GM19397 (cell line): ENCODE measurements at regions not wholly inside any gene's neighbourhood (a gene's known extent, or its start where the extent isn't known, plus 50 kb on each side); places are given as distances from the start of the nearest gene placed in this dataset.

Experiments used
- ATAC-seq: cut with Tn5 transposase; IDR thresholded peaks from one replicate; pipeline ENCODE4 v1.9.1; 2021; ENCODE audit warnings: mild to moderate bottlenecking, moderate library complexity; ENCODE audit not compliant: unreplicated experiment

DNA sequence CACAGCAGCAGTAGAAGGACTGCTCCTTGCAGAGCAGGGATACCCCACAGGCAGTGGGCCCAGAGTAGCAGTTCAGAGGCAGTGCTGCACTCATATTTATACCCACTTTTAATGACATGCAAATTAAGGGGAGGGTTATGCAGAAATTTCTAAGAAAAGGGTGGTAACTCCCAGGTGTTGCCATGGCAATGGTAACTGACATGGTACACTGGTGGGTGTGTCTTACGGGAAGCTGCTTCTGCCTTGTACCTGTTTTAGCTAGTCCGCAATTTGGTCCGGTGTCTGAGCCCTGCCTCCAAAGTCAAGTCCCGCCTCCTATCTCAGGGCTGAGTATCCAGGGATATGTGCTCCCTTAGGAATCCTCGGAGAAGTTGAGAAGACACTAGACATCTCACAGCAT lies 79.2 kb upstream of the UQCRFS1 start:
- no peak for ATAC-seq

DNA sequence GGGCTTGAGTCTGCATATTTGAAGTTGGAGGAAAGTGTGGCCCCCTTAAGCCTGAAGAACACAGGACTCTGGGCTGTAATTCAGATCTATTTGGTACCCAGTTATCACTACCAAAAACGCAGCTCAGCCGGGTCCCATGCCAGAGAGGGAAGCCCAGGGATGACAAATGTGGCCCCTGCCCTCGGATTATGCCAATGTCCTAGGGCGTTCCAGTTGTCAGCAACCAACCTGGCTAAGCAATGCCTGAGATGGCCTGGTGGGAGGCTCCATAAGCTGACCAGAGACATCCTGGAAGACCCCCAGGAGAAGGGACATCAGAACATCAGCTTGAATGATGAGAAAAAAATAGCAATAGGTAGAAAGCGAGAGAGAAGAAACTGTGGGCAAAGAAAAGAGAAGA lies 79.6 kb upstream of the UQCRFS1 start:
- no peak for ATAC-seq

DNA sequence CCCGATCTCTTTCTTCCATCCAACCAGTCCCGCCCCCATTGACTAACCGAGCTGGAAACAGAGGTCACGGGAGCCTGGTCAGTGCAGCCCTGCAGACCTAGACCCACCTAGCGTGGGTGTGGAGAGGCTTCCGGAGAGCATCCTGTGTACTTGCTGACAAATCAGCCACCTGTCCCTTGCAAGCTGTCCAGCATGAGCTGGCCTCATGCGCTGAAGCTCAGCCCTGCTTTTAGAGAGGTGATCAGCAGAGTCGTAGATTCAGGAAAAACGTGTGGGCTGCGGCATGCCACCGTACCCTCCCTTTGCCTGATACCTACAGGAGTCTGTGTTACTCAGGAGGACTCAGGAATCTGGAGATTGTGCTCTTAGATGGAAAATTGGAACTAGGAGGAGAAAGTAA lies 80.3 kb upstream of the UQCRFS1 start:
- no peak for ATAC-seq

DNA sequence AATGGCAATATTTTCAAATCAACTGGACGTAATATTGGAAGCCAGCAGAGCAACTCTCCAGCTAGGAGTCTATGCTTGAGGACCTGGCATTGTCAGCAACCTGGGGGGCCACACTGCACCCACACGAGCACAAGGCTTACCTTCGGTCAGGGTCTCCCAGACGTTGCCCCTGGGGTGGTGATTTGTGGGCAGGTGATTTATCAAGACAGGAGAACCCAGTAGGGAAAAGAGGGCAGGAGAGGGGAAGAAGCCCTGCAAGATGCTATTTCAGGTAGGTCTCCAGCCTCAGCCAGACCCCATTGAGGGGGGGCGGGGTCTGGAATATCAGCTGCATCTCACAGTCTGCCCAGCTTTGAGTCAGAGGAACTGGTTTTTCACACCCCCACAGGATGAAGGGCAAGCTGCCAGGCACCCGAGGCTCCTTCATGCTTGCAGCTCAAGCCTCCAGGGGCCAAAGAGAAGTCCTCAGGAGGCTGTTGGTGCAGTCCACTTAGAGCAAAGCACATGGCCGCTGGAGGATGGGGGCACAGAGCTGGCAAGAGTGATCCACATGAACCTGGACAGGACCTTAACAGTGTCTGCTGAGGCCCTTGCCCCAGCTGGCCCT lies 80.9 kb upstream of the UQCRFS1 start:
- ATAC-seq = no peak

DNA sequence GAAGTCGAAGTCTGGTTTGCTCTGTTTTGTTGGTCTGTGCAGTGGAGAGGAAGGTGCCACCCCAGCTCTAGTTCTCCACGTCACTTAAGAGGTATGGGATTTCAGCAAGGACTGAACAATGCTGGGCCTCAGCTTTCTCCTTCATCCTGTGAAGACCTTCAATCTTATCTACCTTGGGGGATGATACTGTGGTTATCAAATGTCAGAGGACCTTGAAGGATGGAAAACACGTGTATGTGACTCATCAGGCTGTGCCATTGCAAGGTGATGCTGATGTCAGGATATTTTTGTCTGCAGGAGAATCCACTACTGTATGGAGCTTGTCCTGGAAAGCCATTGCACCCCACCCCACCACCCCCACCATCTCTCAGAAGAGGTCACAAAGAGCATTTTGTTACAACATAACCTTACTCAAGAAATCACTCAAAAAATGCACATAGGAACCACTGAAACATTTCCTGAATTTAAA lies 81.4 kb upstream of the UQCRFS1 start:
- ATAC-seq = no peak

DNA sequence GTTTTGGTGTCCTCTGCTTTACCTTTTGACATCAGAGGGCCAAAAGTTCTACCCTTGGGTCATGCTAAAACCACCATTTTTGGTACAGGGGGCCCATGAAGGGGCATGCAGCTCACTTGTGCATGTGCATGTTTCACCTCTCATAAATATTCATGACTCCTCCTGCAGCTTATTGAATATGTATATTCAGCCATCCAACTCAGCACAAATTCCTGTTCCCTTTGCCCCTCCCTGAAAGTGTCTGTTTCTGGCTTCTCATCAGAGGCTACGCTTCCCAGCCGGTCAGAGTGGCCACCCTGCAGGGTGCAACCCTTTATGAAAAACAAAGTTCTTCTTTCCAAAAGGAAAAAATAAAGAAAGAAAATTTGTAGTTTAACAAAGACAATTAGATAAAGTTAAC lies 82.3 kb upstream of the UQCRFS1 start:
- ATAC-seq = no peak

DNA sequence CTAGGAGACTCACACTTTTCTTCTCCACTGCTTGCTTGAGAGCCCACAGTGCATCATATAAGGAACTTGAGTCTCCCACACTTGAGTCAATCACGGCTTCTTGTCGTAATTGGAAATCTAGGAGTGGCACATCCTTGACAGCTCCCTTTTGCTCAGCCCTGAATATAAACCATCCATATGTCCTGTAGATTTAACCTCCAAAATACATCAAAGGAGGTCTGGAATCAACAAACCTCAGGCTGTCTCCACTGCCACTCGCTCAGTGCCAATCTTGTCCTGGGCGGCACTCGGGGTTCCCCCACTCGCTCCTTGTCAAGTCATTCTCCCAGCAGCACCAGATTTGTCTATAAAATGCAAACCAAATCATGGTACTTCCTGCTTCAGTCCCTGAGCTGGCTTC lies 84.4 kb upstream of the UQCRFS1 start:
- ATAC-seq = no peak

DNA sequence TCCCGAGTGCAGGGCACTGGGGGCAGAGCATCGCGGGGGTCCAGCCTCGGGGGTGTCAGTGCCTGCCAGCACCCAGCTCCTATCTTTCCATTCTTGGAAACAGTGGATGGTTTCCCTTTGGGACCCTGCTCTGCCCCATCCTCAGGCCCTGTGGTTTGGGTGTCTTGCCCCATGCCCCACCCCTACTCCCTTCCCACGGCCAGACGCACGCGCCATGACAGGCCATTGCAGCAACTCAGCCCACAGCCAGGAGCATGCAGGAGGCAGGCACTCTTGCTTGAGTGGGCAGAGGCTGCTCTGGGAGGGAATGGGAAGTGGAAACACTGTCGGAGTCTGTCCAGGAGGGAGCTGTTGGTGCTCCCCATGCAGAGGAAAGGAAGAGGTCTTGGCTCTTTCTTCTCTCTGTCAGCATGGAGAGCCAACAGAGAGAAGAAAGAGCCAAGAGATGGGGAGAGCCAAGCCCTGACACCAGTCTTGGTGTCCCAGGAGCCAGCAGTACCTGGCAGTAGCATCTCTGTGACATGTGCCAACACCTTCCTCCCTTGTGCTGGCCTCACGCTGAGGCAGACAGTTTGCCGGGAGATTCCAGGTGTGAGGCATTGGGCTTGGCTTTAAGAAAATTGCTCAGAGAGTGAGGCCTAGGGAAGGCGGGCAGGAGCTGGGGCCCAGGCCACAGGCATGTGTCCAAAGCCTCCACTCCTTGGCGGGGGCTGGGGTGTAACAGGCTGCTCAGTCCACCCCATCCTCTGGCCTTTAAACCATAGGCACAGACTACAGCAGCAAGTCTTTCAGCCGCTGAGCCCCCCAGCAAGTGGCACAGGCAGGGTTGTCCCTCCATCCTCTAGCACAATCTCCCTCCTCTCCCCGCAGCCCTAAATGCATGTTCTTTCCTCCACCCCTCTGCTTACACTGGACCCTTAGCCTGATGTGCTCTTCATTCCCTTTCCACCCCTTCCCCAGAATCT lies 86.7 kb upstream of the UQCRFS1 start:
- no peak for ATAC-seq

DNA sequence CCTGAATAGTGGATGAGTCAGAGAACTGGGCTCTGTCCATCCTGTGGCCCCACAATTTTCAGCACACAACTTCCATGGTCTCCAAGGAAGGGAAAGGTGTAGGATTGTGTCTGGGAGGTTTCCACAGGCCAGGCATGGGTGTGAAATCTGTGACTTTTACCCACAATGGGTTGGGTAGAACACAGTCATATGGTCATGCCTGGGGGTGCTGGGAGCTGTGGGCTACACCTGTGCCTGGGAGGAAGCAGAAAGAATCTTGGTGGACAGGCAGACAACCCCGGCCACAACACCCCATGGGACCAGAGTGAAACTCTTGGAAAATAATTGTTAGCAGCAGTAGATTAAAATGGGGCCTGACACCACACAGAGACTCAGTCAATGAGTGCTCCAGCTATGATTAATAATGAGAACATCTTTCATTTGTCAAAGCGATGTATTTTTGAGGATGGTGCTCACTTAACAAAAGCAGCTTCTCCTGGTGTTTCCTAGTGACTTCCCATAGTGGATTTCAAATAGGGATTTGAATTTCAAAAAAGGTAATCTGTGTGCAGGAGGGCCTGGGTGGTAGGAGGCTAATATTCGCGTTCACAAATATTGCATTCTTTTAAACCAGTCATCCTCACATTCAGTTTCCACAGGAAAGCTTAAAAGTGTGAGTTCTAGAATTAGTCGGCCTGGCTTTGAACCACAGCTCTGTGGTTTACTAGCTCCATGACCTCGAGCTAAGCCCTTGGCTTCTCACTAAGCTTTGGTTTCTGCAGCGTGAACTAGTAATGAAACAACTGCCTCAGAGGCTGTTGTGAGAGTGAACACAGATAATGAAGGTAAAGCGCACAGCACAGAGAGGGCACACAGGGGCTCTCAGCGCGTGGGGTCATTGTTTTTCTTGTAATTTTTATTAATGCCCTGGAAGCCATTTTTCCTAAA lies 89.3 kb upstream of the UQCRFS1 start:
- no peak for ATAC-seq

DNA sequence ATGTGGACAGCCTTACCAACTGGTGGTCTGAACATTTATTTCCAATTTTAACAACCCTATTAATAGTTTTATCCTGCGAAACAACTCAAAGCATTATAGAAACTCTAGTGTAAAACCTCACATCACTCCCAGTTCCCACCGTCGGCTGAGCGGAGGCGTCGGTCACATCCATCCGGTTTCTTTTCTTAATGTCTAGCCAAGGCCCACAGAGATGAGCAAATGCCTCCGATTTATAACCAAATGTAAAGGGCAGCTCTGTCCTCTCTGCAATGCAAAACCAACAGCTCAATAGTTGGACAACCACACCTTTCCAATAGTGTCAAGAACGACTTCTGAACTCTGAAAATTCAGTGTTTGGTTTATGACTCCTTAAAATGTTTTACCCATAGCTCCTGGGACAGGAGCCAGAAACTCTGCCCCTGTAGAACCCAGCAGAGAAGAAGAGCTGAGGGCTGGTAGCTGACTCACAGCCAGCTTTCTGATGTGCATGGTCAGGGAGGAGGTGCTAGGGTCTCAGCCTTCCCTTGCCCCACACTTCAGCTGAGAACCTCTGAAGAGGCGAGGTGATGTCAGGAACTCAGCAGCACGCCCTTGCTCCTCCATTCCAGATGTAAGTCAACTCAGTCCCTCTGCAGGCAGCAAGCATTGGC lies 90.2 kb upstream of the UQCRFS1 start:
- no peak for ATAC-seq

DNA sequence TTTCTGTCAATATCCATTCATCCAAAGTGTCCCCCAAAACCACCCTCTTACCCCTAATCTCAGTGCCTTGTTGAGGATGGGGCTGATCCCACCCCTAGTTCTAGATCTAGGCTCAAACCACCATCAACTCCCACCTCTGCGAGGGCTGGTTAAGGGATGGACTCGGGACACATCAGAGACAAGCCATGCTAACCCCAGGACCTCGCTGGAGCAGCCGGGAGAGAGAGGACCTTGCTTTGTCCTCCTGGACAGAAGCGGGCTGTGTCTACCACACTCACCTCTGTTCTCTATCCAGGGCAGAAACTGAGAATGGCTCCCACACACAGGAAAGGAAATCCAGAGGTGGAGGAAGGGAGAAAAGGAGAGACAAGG lies 90.8 kb upstream of the UQCRFS1 start:
- ATAC-seq = no peak

DNA sequence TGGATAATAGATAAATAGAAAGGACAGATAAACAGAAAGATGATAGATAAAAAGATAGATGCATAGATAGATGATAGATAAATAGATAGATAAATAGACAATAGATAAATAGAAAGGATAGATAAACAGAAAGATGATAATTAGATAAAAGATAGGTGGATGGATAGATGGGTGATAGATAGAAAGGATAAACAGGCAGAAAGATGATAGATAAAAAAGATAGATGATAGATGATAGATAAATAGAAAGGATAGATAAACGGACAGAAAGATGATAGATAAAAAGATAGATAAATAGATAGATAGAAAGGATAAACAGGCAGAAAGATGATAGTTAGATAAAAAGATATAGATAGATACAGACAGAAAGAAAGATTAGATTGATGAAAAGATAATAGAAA lies 92.3 kb upstream of the UQCRFS1 start:
- ATAC-seq = no peak

DNA sequence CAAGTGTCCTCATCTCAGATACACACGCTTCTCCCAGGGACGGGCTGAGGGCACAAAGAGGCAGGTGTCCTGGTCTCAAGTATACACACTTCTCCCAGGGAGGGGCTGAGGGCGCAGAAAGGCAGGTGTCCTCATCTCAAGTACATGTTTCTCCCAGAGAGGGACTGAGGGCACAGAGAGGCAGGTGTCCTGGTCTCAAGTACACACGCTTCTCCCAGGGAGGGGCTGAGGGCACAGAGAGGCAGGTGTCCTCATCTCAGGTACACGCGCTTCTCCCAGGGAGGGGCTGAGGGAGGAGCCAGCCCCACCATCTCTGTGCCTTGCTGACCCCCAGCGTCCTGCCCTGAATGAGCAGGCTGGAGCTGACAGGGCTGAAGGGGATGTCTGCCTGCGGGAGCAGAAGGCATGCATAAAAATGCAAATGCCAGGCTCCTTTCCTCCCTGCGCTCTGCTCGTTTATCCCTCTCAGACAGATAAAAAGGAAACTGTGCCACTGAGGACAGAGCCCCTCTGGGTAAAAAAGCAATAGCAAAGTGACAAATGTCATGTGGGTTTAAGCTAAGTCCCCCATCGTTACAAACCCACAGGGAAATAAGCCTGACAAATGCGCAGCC lies 96.1 kb upstream of the UQCRFS1 start:
- no peak for ATAC-seq

DNA sequence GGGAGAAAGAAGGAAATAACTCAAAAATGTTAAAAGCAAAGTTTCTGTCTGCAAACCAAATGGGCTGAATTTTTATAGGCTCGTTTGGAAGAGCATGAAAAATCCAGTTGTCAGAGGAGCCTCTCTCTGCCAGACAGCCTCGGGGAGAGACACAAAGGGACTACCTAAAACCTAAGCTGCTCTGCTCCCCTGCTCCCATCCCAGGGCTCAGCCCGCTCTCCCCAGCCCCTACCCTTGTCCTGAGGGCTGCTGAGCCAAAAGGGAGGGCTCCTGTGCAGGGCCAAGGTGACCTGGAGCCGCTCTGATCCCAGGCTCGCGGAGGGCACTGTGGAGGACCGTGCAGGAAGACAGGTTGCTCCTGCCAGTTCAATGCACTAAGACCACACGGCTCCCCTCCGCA lies 96.7 kb upstream of the UQCRFS1 start:
- ATAC-seq = no peak

DNA sequence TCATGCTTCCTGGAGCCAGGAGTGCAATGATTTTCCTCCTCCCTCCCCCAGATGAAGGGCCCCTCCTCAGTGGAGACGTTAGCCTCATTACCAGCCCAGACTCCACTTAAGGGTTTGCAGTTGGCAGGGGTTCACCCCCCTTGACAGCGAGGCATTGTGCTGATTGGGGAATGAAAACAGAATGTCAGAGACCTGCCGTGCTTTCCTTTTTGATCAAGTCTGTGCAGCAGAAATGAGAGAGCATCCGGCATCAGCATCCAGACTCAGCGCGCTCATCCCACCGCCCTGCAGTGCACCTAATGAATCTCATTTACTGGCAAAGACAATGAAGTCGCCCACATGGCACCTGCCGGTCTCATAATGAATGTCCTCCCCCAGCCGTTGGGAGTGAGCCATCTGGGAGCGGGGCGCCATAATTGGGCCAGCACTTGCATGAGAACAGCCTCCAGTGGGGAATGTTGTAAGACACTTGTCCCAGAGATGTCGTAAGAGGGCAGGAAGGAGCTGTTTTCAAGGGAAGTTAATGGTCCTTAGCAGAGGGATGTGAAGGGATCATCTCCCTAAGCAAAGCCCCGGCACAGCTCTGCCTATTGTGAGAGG lies 98.3 kb upstream of the UQCRFS1 start:
- no peak for ATAC-seq

DNA sequence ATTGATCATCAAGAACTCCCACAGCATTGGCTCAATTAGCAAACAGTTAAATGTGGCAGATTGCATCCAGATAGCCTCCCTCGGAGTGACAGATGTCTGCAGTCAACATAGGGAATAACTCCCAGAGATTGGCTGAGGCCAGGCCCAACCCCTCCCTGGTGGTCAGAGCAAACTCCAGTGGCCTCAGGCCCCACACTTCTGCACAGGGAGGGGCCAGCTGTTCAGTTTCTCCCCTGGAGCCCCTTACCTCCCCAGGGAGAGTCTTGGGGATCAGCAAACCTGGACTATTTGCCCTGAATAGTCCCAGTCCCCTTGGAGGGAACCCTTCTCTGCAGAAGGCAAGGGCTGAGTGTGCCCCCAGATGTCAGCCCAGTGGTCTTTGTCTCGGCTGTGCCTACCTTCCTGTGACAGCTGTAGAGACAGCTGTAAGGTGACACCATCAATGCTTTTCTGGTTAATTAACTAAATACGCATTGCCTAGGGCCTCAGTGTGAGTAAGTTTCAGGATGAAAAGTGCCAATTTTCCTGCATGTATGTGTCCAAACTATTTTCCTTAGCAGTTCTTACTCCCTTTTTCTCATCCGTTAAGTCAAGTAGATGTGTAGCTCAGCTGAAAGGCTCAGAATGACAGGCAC lies 102.7 kb upstream of the UQCRFS1 start:
- no peak for ATAC-seq

DNA sequence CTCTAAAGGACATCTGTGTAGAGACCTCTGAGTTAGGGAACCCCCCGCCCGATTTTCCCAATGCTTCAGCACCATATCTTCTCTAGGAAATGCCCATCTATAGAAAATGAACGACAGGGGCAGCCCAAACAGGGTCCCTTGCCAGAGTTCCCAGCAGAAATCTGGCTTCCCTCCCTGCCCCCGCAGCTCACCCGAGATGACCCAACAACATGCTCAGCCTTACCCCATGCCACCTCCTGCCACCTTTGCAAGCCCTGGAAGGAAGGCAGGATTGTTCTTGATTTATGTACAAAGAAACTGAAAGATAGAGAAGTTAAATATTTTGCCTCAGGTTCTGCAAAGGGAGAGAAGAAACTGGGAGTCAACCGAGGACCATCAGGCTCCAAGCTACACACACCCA lies 105.6 kb upstream of the UQCRFS1 start:
- no peak for ATAC-seq

DNA sequence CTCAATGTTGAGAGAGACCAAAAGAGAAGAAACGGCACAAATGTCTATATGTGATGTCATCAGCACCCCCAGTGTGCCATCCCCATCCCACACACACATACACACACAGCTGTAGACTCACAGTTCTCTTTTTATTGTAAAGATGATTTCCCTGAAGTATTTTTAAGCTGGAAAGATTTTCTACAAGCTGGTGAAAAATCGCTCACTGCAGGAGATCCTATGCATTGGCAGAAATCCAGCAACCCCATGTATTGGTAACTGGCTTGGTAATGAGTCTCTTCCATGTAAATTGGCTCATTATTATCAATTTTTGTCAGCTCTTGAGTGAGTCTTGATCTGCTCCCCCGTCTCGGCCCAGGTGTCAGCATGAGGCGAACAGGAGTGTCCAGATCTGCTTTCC lies 107.1 kb upstream of the UQCRFS1 start:
- ATAC-seq = no peak

DNA sequence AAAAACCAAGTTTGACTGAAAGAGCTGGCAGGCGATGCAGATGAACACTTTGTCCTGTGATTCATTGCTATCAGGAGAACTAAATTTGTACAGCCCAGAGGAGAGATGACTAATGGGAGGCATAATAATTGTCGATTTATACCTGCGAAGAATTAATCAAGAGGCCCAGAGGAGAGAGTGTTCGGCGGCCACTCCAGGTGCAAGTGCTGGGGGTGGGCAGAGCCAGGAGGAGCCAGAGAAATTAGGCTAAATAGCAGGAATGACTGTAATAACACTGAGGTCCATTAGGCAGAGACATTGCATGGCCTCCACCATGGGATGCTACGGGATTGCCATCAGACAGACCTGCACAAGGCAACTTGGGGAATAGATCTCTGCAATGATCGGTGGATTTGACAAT lies 107.7 kb upstream of the UQCRFS1 start:
- no peak for ATAC-seq

DNA sequence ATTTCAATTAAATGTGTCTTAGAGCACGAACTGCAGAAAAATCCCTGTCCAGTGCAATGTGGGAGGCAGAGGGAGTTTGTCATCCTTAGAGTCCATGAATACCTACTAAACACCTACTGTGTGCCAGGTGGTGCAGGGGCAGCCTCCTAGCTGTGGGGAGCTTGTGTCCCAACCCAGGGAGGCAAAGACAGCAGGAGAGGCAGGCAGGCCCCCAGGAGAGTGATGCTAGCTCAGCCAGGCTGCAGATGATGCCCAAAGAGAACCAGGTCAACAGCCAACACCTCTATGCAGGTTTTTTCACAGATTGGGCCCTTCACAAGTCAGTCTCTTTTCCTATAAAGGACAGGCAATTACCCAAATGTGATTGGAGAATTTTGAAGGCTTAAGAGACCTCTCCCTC lies 108.2 kb upstream of the UQCRFS1 start:
- no peak for ATAC-seq
